ENCODE measurements at regions not wholly inside any gene's neighbourhood (a gene's known extent, or its start where the extent isn't known, plus 50 kb on each side); places are given as distances from the start of the nearest gene placed in this dataset.

GRCh38 chr3:64916192-64916798, 228.5 kb upstream of the ADAMTS9 start:
- Histone ChIP-seq H3K27me3 (no peaks in the 10 kb centered on the region), H3K4me3 (no peak overlapping the region), H3K9me3 (no peaks in the 10 kb centered on the region), H3K36me3 (no peaks in the 10 kb centered on the region), H3K4me1 (no peaks in the 10 kb centered on the region), H3K27ac (no peak overlapping the region)
- DNase-seq, result no peak
- in situ Hi-C loops (cut with MboI; ENCODE audit: low pct_ligation_motif_present in 1 of 4, low pct_unique_long_range_greater_than_20kb in 1 of 4, low sequenced_read_pairs in 3 of 4), result no loop called here
- WGBS, 2 donors (ENCODE audit: low coverage in 1 of 2), result 90 to 91% methylated on average over 6 to 8 of the region's 8 CpGs
- intact Hi-C loops (cut with DNase I; ENCODE audit: low total_unique reads), result no loop called here
- TF ChIP-seq EP300 (IDR thresholded peaks at IDR 0.05; ENCODE audit: low read depth) (no peak), CTCF (IDR thresholded peaks at IDR 0.05) (no peak), POLR2AphosphoS5 (IDR thresholded peaks at IDR 0.05) (no peak), POLR2A (IDR thresholded peaks at IDR 0.05) (no peak)

- in situ Hi-C loops (cut with MboI; ENCODE audit: low pct_ligation_motif_present in 1 of 4, low pct_unique_long_range_greater_than_20kb in 1 of 4, low sequenced_read_pairs in 3 of 4) (no loop called here), intact Hi-C loops (cut with DNase I; ENCODE audit: low total_unique reads) (no loop called here)
- Histone ChIP-seq H3K4me3 (no peak overlapping the region), H3K36me3 (no peaks in the 10 kb centered on the region), H3K9me3 (no peaks in the 10 kb centered on the region), H3K4me1 (no peaks in the 10 kb centered on the region), H3K27ac (no peak overlapping the region), H3K27me3 (no peaks in the 10 kb centered on the region)
- TF ChIP-seq POLR2AphosphoS5 (IDR thresholded peaks at IDR 0.05) (no peak), CTCF (IDR thresholded peaks at IDR 0.05) (no peak), POLR2A (IDR thresholded peaks at IDR 0.05) (no peak), EP300 (IDR thresholded peaks at IDR 0.05; ENCODE audit: low read depth) (no peak)
- WGBS, 2 donors (ENCODE audit: low coverage in 1 of 2), result 72 to 77% methylated on average over 2 of the region's 2 CpGs
- no peak for DNase-seq
Measured at GRCh38 chr3:64915778-64916177, 228.0 kb upstream of the ADAMTS9 start.

- intact Hi-C loops (cut with DNase I; ENCODE audit: low total_unique reads), result no loop called here
- Histone ChIP-seq H3K9me3 (no peaks in the 10 kb centered on the region), H3K27ac (no peak overlapping the region), H3K4me1 (no peaks in the 10 kb centered on the region), H3K36me3 (no peaks in the 10 kb centered on the region), H3K4me3 (no peak overlapping the region), H3K27me3 (no peaks in the 10 kb centered on the region)
- no peak for TF ChIP-seq CTCF (IDR thresholded peaks at IDR 0.05)
- TF ChIP-seq EP300 (IDR thresholded peaks at IDR 0.05; ENCODE audit: low read depth), result no peak
- TF ChIP-seq POLR2A (IDR thresholded peaks at IDR 0.05), result no peak
- TF ChIP-seq POLR2AphosphoS5 (IDR thresholded peaks at IDR 0.05), result no peak
- 72 to 73% methylated on average over 3 to 4 of the region's 4 CpGs for WGBS, 2 donors (ENCODE audit: low coverage in 1 of 2)
- no peak for DNase-seq
- in situ Hi-C loops (cut with MboI; ENCODE audit: low pct_ligation_motif_present in 1 of 4, low pct_unique_long_range_greater_than_20kb in 1 of 4, low sequenced_read_pairs in 3 of 4), result no loop called here
Measured at GRCh38 chr3:64913515-64913914, 225.7 kb upstream of the ADAMTS9 start.

GRCh38 chr3:64911138-64911537, 223.3 kb upstream of the ADAMTS9 start:
- no peaks in the 10 kb centered on the region for H3K4me1 ChIP-seq
- no peak overlapping the region for H3K4me3 ChIP-seq
- no peaks in the 10 kb centered on the region for H3K27me3 ChIP-seq
- intact Hi-C loops (cut with DNase I; ENCODE audit: low total_unique reads) (no loop called here), in situ Hi-C loops (cut with MboI; ENCODE audit: low pct_ligation_motif_present in 1 of 4, low pct_unique_long_range_greater_than_20kb in 1 of 4, low sequenced_read_pairs in 3 of 4) (no loop called here)
- no peak for DNase-seq
- 52 to 68% methylated on average over 2 of the region's 2 CpGs for WGBS, 2 donors (ENCODE audit: low coverage in 1 of 2)
- H3K9me3 ChIP-seq, result no peaks in the 10 kb centered on the region
- no peak for TF ChIP-seq EP300 (IDR thresholded peaks at IDR 0.05; ENCODE audit: low read depth)
- TF ChIP-seq POLR2AphosphoS5 (IDR thresholded peaks at IDR 0.05), result no peak
- no peak overlapping the region for H3K27ac ChIP-seq
- H3K36me3 ChIP-seq, result no peaks in the 10 kb centered on the region

All from transverse colon (tissue), 4 donors.